HUES64 (cell line): ENCODE measurements at regions not wholly inside any gene's neighbourhood (a gene's known extent, or its start where the extent isn't known, plus 50 kb on each side); places are given as distances from the start of the nearest gene placed in this dataset.

Source experiments
- H3K27ac ChIP-seq: 2 replicates; pipeline ENCODE4 v1.7.0; 2013; ENCODE audit warnings: low read depth, low read length, inconsistent platforms
- H3K27me3 ChIP-seq: 2 replicates; pipeline ENCODE4 v1.6.1; 2013; ENCODE audit warnings: mild to moderate bottlenecking, low read length; ENCODE audit not compliant: insufficient read depth
- H3K36me3 ChIP-seq: 2 replicates; pipeline ENCODE4 v1.6.1; 2013; ENCODE audit warnings: mild to moderate bottlenecking, low read length; ENCODE audit not compliant: insufficient read depth
- H3K4me1 ChIP-seq: 2 replicates; pipeline ENCODE4 v1.6.1; 2013; ENCODE audit warnings: mild to moderate bottlenecking, low read length, moderate library complexity; ENCODE audit not compliant: insufficient read depth
- H3K4me3 ChIP-seq: 2 replicates; pipeline ENCODE4 v1.5.1; 2013; ENCODE audit warnings: mild to moderate bottlenecking, low read length, moderate library complexity
- H3K9ac ChIP-seq: 2 replicates; pipeline ENCODE4 v1.6.1; 2013; ENCODE audit warnings: mild to moderate bottlenecking, low read depth, low read length
- H3K9me3 ChIP-seq: 2 replicates; pipeline ENCODE4 v1.6.1; 2013; ENCODE audit warnings: low read depth, low read length; ENCODE audit not compliant: insufficient read depth
- WGBS: fragments of 150-250, 120-280 bp; methylation state at CpG from one replicate; pipeline ENCODE4 v1.1.7; 2013; ENCODE audit warnings: missing lambda C conversion rate; 5-methylcytosine and 5-hydroxymethylcytosine counted together

DNA sequence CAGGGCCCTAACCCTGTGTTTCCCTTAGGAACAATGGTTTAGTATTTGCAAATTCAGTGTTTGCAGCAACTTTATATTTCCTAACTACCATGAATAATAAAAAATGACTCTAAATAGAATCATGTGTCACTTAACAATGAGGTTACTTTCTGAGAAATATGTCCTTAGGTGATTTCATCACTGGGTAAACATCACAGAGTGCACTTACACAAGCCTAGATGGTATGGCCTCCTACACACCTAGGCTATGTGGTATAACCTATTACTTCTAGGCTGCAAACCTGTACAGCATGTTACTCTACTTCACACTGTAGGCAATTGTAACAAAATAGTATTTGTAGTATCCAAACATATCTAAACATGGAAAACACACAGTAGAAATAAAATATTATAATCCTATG, 1174.6 kb upstream of the LRRTM3 start:
- Histone ChIP-seq H3K9ac (no peak overlapping the region), H3K27ac (no peak overlapping the region), H3K9me3 (no peaks in the 10 kb centered on the region), H3K27me3 (no peaks in the 10 kb centered on the region), H3K4me3 (no peak overlapping the region), H3K36me3 (no peaks in the 10 kb centered on the region), H3K4me1 (no peaks in the 10 kb centered on the region)

DNA sequence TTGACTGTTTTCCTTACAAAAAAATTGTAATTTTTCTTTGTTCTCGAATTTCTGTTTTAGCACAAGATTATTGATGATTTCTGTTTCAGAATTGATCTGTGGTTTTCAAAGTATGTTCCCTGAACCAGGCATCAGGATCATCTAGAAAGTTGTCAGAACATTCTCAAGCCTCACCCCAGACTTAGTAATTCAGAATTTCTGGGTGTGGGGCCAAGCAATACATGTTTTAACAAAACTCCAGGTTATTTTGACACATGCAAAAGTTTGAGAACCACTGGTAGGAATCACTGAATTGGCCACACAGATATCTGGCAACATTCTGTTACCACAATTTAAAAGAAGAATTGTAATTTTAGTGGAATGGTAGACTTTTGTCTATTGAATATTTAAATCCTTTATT, 1173.9 kb upstream of the LRRTM3 start:
- Histone ChIP-seq H3K9me3 (no peaks in the 10 kb centered on the region), H3K9ac (no peak overlapping the region), H3K27me3 (no peaks in the 10 kb centered on the region), H3K27ac (no peak overlapping the region), H3K4me3 (no peak overlapping the region), H3K36me3 (no peaks in the 10 kb centered on the region), H3K4me1 (no peaks in the 10 kb centered on the region)
- 76% methylated on average over 1 of the region's 1 CpG for WGBS

DNA sequence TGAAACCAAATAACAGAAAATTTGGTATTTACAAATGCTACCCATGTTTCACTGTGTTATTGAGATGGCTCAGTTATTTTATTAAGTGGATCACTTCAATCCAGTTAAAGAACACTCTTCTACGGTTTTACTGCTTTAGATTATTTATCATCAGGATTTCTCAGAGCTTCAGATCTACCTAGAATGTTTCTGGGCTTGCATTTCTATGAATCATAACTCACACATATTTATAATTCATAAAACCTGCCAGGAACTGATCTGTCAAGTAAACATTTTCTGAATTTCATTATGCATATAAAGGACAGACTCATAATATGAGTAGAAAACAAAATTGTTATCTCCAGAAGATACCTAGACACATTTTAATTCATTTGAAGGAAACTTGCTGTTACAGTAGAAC, 1172.3 kb upstream of the LRRTM3 start:
- 89% methylated on average over 1 of the region's 1 CpG for WGBS

DNA sequence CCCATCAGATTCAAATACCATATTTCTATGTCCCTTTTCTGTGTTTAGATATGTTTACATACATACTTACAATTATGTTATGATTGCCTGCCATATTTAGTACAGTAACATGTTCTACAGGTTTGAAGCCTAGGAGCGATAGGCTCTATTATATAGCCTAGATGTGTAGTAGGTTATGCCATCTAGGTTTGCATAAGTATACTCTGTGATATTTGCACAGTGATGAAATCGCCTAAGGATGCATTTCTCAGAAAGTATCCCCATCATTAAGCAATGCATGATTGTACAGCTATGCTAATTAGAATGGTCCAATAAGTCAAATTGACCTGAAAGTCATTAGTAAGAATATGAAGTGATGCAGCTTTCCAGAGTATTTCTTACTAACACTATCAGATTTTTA, 1171.7 kb upstream of the LRRTM3 start:
- 100% methylated on average over 1 of the region's 2 CpGs for WGBS
- H3K9me3 ChIP-seq: no peaks in the 10 kb centered on the region
- no peaks in the 10 kb centered on the region for H3K4me1 ChIP-seq
- H3K4me3 ChIP-seq: no peak overlapping the region
- no peaks in the 10 kb centered on the region for H3K36me3 ChIP-seq
- H3K9ac ChIP-seq: no peak overlapping the region
- H3K27me3 ChIP-seq: no peaks in the 10 kb centered on the region
- no peak overlapping the region for H3K27ac ChIP-seq

More for the DNA sequence above, 1172.3 kb upstream of the LRRTM3 start:
- no peak overlapping the region for H3K4me3 ChIP-seq
- H3K27ac ChIP-seq: no peak overlapping the region
- no peaks in the 10 kb centered on the region for H3K36me3 ChIP-seq
- no peaks in the 10 kb centered on the region for H3K27me3 ChIP-seq
- no peaks in the 10 kb centered on the region for H3K9me3 ChIP-seq
- H3K4me1 ChIP-seq: no peaks in the 10 kb centered on the region
- H3K9ac ChIP-seq: no peak overlapping the region

DNA sequence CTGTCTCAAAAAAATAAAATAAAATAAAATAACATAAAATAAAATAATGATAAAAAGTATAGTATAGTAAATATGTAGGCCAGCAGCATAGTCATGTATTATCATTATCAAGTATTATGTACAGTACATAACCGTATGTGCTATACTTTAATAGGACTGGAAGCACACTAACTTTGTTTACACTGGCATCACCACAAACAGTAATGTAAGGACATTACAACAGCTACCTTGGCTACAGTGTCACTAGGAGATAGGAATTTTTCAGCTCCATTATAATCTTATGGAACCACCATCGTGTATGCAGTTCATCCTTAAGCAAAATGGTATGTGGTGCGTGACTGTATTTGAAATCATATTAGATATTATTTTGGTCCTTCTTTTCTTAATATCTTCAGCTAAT, 1163.5 kb upstream of the LRRTM3 start:
- WGBS: 100% methylated on average over 1 of the region's 3 CpGs
- H3K4me1 ChIP-seq: no peaks in the 10 kb centered on the region
- H3K4me3 ChIP-seq: no peak overlapping the region
- H3K9ac ChIP-seq: no peak overlapping the region
- H3K36me3 ChIP-seq: no peaks in the 10 kb centered on the region
- no peaks in the 10 kb centered on the region for H3K9me3 ChIP-seq
- H3K27me3 ChIP-seq: no peaks in the 10 kb centered on the region
- no peak overlapping the region for H3K27ac ChIP-seq

DNA sequence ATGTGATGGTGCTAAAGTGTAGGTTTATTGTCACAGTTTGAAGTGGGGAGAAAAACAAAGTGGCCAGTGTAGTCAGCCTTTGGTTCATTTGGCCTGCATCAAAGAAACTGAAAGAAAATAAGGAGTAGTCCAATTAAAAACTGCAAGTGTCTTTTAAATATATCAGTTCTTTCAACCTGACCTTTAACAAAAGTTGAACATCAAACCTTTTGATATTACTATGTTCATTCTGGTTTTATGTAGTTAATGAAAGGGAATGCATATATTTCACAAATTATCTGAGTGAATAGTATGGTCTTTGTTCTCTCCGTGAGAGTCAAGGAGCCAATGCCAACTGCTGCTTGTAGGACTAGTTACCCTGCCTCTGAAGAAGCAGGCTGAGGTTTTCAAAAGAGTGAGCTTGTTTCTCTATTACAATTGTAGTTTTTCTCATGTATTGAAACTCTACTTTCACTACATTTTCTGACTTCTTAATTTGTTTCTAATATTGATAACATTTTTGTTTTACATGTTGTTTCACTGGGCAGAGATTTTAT, 1160.8 kb upstream of the LRRTM3 start:
- H3K27ac ChIP-seq: no peak overlapping the region
- WGBS: 89% methylated on average over 1 of the region's 1 CpG
- H3K4me1 ChIP-seq: no peaks in the 10 kb centered on the region
- H3K4me3 ChIP-seq: no peak overlapping the region
- H3K9ac ChIP-seq: no peak overlapping the region
- H3K27me3 ChIP-seq: no peaks in the 10 kb centered on the region
- H3K9me3 ChIP-seq: no peaks in the 10 kb centered on the region
- no peaks in the 10 kb centered on the region for H3K36me3 ChIP-seq

DNA sequence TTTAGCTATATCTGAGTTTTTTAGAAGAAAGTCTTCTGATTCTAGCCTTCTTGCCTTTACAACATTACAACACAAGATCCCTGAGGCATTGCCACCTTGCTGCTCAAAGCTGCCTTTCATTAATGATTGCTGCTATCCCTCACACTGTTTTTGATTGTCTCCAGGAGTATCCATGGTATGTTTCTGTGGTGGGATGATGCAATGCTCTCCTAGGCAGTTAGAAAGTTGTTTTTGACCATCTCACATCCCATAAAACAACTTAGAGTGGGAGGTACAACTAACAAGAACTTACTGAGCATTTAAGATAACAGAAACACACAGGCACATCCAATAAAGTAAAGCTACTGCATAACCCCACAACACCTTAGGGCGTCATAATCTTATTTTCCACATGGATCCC, 1156.0 kb upstream of the LRRTM3 start:
- Histone ChIP-seq H3K9me3 (no peaks in the 10 kb centered on the region), H3K4me1 (no peaks in the 10 kb centered on the region), H3K27ac (no peak overlapping the region), H3K9ac (no peak overlapping the region), H3K27me3 (no peaks in the 10 kb centered on the region), H3K36me3 (no peaks in the 10 kb centered on the region), H3K4me3 (no peak overlapping the region)
- WGBS: 83% methylated on average over 1 of the region's 1 CpG

DNA sequence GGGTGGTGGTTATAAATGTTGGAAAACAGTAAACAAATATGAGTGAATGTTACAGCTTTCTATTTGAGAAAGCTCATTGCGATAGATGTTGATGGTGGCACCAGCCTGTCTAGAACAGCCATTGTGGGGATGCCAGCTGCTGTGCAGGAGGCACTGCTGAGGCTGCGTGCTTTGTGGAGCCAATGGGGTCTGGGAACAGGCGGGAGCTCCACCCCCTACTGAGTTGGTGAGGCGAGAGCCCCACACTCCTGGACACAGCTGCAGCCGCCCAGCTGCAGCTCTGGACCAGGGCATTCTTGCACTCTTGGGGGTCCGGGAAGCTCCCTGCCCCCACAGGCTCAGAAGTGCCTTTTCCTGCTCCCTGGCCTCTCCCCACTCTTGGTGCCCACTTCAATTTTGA, 1147.1 kb upstream of the LRRTM3 start:
- Histone ChIP-seq H3K9me3 (no peaks in the 10 kb centered on the region), H3K27me3 (no peaks in the 10 kb centered on the region), H3K9ac (no peak overlapping the region), H3K27ac (no peak overlapping the region), H3K4me1 (no peaks in the 10 kb centered on the region), H3K36me3 (no peaks in the 10 kb centered on the region), H3K4me3 (no peak overlapping the region)
- WGBS: 92% methylated on average over 6 of the region's 6 CpGs

DNA sequence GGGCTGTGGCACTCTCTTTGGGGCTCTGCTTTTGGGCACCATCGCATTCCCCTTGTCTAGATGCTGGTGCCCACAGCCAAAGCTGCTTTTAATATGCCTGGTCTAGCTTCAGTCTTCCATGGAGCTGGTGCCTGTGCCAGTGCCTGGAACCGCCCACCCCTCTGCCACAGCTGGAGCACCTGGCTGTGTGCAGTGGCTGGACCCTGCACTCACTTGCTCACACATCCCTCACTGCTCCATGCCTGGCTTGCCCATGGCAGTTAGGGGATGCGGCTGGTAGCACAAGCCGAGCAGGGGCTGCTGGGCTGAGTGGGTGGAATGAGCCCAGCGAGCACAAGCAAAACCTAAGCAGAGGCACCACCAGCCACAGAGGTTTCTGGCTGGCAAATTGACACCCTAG, 1145.9 kb upstream of the LRRTM3 start:
- H3K4me1 ChIP-seq: no peaks in the 10 kb centered on the region
- WGBS: 95% methylated on average over 5 of the region's 5 CpGs
- H3K9ac ChIP-seq: no peak overlapping the region
- H3K27me3 ChIP-seq: no peaks in the 10 kb centered on the region
- H3K4me3 ChIP-seq: no peak overlapping the region
- no peaks in the 10 kb centered on the region for H3K36me3 ChIP-seq
- H3K27ac ChIP-seq: no peak overlapping the region
- H3K9me3 ChIP-seq: no peaks in the 10 kb centered on the region

DNA sequence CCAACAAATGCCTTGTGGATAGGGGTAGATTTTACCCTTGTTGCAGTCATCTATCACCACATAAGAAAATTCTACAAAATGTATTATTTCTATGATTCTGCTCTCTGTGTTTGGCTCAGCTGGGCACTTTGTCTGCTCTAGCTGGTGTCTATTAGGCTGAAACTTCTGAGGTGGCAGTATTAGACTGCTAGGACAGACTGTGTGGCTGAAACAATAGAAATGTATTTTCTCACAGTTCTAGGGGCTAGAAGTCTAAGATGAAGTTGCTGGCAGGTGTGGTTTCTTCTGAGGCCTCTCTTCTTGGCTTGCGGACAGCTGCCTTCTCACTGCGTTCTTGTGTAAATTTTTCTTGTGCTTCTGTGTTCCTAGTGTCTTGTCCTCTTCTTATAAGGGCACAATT, 1139.6 kb upstream of the LRRTM3 start:
- Histone ChIP-seq H3K27ac (no peak overlapping the region), H3K9ac (no peak overlapping the region), H3K4me3 (no peak overlapping the region), H3K4me1 (no peaks in the 10 kb centered on the region), H3K36me3 (no peaks in the 10 kb centered on the region), H3K27me3 (no peaks in the 10 kb centered on the region), H3K9me3 (no peaks in the 10 kb centered on the region)
- WGBS: 96% methylated on average over 2 of the region's 2 CpGs

DNA sequence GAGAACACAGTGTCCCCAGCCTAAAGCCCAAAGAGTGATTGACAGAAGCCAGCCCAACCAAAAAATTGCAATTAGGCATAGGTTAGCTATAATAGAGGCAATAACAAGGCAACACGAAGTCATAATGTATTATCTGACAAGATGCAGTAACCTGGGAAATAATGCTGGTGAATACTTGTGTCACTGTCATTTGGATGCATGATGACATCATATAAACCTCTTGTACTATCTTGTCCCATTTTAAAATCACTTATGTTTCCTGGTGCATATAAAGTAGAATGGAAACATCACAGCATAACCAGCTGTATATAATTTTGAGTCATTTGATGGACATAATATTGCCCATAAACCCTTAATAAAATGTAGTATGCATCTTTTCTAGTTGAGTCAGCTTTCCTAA, 1138.3 kb upstream of the LRRTM3 start:
- 87% methylated on average over 1 of the region's 1 CpG for WGBS
- Histone ChIP-seq H3K4me3 (no peak overlapping the region), H3K9ac (no peak overlapping the region), H3K4me1 (no peaks in the 10 kb centered on the region), H3K36me3 (no peaks in the 10 kb centered on the region), H3K27ac (no peak overlapping the region), H3K9me3 (no peaks in the 10 kb centered on the region), H3K27me3 (no peaks in the 10 kb centered on the region)

DNA sequence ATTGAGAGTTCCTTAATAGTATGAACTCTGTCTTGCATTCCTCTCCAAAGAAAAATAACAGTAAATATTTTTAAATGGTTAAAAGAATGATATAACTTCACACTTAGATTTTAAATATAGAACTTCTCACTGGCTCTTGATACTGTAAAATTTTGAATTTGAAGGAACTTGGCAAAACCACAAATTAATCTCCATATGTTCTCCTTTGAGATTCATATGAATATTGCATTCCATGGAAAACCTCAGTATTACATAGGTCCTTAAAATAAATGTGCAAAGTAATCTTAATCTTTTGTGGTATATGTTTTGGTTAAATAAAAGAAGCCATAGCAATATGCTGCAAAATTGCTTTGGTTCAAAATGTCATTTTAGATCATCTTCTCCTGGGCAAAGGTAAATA, 1137.6 kb upstream of the LRRTM3 start:
- Histone ChIP-seq H3K27me3 (no peaks in the 10 kb centered on the region), H3K4me1 (0 out of 2 replicates have a peak, but pooled peaks cover 2% of the 10 kb centered on the region), H3K9me3 (no peaks in the 10 kb centered on the region)

More for the DNA sequence above, 1137.6 kb upstream of the LRRTM3 start:
- Histone ChIP-seq H3K36me3 (no peaks in the 10 kb centered on the region), H3K27ac (no peak overlapping the region), H3K9ac (no peak overlapping the region), H3K4me3 (no peak overlapping the region)
